ENCODE measurements at regions not wholly inside any gene's neighbourhood (a gene's known extent, or its start where the extent isn't known, plus 50 kb on each side); places are given as distances from the start of the nearest gene placed in this dataset.
"Not testable (repeated sequence)": the region's sequence is repeated elsewhere in the genome, so short reads cannot be mapped to it uniquely, and the experiment has no call there.

GRCh38 chr13:87986639-87987250 is 315.6 kb downstream of the SLITRK5 start:
- no peak for DNase-seq

DNA sequence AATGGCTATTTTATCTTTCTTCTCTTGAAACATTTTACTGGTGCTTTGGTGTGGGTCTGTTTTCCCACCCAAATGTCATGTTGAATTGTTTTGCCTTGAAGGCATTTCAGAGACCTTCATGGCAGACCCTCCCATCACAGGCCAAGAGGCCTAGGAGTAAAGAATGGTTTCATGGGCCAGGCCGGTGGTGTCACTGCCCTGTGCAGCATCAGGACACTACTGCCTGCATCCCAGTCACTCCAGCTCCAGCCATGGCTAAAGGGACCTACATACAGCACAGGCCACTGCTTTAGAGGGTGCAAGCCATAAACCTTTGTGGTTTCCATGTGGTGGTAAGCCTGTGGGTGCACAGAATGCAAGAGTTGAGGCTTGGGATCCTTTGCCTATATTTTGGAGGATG is 326.9 kb downstream of the SLITRK5 start:
- no peak for DNase-seq

- DNase-seq: no peak
These were observed 328.1 kb downstream of the SLITRK5 start for GRCh38 chr13:87999240-87999700.

- DNase-seq: no peak
These were observed 328.6 kb downstream of the SLITRK5 start for GRCh38 chr13:87999788-88000187.

GRCh38 chr13:88000239-88000638 is 329.1 kb downstream of the SLITRK5 start:
- no peak for DNase-seq

DNA sequence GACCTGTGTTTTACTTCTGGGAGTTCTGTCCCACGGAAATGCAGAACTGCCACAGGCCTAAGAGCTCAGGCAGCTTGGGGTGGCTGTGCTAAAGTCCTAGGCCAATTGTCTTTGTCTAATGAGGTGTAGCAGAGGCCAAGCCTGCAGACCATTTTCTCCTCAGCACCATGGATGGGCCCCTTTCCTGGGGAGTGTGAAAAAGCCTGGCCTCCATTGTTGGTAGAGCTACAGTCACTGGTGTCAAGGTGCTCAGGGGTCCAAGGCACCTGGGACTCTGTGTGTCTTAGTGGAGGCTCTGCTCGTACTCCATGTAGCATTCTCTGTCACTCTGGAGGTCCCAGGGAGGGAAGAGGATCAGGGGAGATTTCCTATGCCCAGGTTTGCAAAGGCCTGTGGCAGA is 329.6 kb downstream of the SLITRK5 start:
- DNase-seq: no peak

- DNase-seq: no peak
These were observed 334.0 kb downstream of the SLITRK5 start for GRCh38 chr13:88005188-88005587.

GRCh38 chr13:88014527-88014926 is 343.4 kb downstream of the SLITRK5 start:
- no peak for DNase-seq

DNA sequence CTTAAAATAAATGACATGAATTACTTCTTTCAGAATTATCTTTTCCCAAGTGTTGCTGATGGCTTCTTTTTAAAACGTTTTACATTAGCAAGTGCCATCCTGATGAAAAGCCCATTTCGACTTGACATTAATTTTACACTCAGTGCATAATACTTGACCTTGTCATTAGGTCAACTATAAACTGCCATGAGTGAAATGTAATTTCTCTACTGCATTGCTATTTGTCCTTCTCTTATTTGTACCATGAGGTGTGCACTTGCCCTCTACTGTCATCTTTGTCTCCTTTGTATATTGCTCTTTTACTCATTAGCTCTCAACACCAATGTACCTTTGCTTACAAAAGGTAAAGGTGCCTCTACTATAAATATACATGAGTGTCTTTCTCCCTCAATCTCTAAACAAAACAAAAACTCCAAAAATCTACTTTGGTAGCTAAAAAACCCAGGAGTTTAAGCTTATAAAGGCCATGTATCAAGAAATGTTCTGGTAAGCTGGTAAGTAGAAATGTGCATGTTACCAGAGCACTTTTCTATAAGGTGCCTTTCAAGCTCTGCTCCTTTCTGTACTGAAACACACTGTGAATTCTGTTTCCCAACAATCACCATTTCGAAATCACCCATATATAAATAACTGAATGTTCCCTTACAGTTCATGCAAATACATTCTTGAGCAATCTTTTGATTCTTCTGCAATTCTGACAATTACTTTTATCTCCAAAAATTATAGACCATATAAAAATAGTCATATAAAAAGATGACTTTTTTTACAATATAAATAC is 351.4 kb downstream of the SLITRK5 start:
- no peak for DNase-seq

- DNase-seq: no peak
These were observed 355.1 kb downstream of the SLITRK5 start for GRCh38 chr13:88026241-88026640.

- DNase-seq: no peak
These were observed 360.9 kb downstream of the SLITRK5 start for GRCh38 chr13:88031980-88032559.

GRCh38 chr13:88036205-88036604 is 365.0 kb downstream of the SLITRK5 start:
- not testable (repeated sequence) for DNase-seq

DNA sequence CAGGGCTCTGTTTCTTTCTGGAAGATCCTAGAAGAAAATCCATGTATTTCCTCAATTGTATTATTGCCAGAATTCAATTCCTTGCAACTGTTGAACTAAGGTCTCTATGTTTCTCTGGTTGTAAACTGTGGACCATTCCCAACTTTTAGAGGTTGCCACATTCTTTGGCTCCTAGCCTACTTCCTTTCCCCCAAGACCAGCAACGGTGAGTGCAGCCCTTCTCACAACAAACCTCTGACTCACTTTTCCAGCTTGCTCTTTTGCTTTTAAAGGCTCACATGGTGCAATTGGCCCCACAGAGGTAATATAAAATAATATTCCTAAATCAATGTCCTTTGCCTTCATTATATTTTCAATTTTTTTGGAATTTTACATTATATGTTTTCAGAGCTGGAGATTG is 371.3 kb downstream of the SLITRK5 start:
- DNase-seq: no peak

DNA sequence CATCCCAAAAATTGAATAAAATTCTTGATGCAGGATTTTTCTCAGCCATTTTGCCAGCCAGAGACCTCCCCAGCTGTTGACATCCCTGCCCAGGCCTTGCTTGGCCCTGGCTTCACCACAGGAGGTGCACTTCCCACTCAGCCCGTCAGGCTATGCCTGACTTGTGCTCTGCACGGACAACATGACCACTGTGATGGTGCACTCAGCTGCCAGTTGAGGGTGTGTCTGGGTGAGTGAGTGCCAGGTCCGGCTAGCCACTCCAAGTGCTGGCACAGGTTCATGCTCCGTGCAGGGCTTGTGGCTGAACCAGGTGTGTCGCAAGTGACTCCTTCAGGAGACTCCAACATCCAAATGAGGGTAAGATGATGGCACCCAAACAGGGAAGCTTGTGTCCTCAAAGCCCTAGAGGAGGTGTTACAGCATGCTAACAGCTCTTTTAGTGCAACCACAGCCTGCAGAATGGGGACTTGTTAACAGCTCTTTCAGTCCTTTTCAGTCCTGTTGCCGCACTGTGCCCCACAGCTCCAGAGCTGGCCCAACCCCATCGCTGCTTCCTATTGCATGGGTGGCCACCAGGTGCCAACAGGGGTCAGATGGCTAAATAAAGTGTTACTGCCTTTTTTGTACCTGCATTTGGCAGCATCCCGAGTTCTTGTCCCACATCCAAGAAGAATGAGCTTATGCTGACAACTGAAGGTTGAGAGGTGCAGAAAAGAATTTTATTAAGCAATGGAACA is 380.7 kb downstream of the SLITRK5 start:
- DNase-seq: no peak

- DNase-seq: no peak
These were observed 392.6 kb downstream of the SLITRK5 start for GRCh38 chr13:88063741-88064140.

DNA sequence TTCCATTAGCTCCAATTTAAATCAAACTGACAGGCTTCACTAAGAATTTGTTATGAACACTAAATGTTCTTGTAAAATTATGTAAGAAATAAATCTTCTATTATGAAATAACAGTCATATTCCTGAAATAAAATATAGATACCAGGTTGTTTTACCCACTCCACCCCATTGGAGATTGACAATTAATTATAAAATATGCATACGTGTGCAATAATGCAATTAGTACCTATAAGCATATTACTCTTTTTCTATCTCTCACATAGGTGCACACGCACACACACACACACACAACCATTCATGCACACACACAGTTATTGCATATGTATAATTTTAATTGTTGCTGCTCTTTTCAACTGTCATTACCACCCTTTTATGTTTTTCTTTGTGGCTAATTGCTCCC is 395.7 kb downstream of the SLITRK5 start:
- no peak for DNase-seq

DNA sequence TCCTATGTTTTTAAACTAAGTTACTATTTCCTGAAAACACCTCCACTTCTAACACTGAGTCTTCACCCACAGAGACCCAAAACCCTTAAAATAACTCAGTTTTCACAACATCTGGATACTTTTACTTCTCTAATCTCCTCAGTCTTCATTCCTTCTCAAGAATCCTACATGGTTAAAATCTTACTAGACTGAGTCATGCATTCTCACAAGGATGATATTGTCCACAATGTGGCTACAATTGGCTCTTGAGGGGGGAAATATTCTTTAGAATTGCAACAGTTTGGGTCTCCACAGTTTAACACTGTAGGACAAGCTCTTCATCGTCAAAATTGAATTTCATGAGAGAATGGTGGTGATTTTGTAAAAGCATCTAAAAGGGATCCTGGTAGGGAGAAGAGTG is 397.1 kb downstream of the SLITRK5 start:
- no peak for DNase-seq

DNA sequence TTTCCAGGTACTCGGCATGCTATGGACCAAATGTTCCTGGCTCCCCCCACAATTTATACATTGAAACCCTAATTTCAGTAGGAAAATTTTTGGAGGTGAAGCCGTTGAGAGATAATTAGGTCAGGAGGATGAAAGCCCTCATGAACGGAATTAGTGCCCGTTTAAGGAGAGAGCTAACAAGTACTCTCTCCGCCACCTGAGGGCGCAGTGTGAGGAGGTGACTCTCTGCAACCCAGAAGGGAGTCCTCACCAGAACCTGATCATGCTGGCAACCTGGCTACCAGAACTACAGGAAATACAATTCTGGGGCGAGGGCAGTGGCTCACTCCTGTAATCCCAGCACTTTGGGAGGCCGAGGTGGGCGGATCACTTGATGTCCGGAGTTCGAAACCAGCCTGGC is 397.8 kb downstream of the SLITRK5 start:
- DNase-seq: no peak

- no peak for DNase-seq
These were observed 400.2 kb downstream of the SLITRK5 start for GRCh38 chr13:88071371-88071770.

DNA sequence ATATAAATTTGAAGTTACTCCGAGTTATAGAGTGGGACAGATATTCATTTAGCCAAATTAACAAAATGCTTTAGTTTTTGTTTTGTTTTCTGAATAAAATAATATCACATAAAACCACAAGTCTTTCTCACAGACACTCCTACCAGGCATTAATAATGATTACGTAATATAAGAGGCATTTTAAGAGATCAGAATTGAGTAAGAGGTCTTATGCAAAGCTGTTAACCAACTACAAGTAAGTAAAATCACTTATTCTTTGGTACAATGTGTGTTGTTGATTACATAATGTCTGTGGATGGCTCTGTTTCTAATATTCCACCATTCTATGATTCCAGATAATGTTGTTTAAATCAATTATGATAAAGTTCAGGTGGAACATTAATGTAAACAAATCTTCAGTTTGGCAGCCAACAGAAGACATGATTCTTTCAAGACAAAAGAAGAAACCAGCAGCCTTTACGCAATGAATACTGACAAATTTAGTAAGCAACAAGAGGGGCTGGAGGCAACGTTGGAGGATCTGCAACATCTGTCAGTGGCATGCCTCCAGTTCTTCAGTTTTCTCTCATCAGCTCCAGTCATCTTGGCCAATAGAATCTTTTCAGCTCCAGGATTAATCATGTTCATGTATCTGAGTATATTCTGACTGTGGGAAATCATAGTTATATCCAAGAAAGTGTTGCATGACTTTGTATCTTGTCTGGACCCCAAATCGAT is 403.8 kb downstream of the SLITRK5 start:
- no peak for DNase-seq

DNA sequence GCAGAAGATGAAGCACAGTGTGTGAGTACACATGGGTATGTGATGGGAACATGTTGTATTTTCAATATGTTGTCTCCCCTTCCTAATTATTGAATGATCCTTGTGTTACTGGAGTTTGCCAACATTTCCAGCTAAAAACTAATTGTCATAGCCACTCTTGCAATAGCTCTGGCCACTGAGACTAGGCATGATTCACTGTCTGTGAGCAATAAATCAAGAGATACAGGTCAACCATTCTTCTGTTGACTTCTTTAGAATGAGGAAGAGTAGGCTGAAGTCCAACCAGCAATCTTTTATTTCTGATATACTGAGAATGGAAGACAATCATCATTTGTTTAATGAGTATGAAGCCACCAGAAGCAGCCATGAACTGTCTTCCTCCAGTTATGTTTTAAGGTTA is 413.9 kb downstream of the SLITRK5 start:
- no peak for DNase-seq

- DNase-seq: no peak
These were observed 415.4 kb downstream of the SLITRK5 start for GRCh38 chr13:88086577-88086976.

GRCh38 chr13:88097541-88097940 is 426.4 kb downstream of the SLITRK5 start:
- DNase-seq: no peak

Data from stimulated activated CD4-positive, alpha-beta T cell treated with anti-CD3 and anti-CD28 coated beads, Interleukin-4, amount 100 ng/mL, for 24 hours (primary cell).